H9 (cell line): ENCODE measurements at regions not wholly inside any gene's neighbourhood (a gene's known extent, or its start where the extent isn't known, plus 50 kb on each side); places are given as distances from the start of the nearest gene placed in this dataset.

Experiments used
- DNase-seq: peaks from one replicate; pipeline ENCODE4 v3.0.0-alpha.2; 2017
- H2AFZ ChIP-seq: one replicate; pipeline ENCODE4 v1.6.1; 2013; ENCODE audit warnings: mild to moderate bottlenecking, low read length, control low read depth, moderate library complexity
- H2AK5ac ChIP-seq: 2 replicates; pipeline ENCODE4 v1.6.1; 2013; ENCODE audit warnings: low read length, control low read depth, mixed read lengths; ENCODE audit not compliant: insufficient read length
- H2BK120ac ChIP-seq: one replicate; pipeline ENCODE4 v1.6.1; 2013; ENCODE audit warnings: low read depth, mild to moderate bottlenecking, low read length, control low read depth, inconsistent platforms; ENCODE audit not compliant: poor library complexity, severe bottlenecking
- H2BK12ac ChIP-seq: 2 replicates; pipeline ENCODE4 v1.6.1; 2013; ENCODE audit warnings: low read length, control low read depth, mixed read lengths, low read depth; ENCODE audit not compliant: insufficient read length
- H2BK15ac ChIP-seq: 2 replicates; pipeline ENCODE4 v1.6.1; 2013; ENCODE audit warnings: low read depth, low read length, control low read depth
- H2BK20ac ChIP-seq: one replicate; pipeline ENCODE4 v1.6.1; 2013; ENCODE audit warnings: low read depth, mild to moderate bottlenecking, low read length, control low read depth, inconsistent platforms; ENCODE audit not compliant: poor library complexity, severe bottlenecking
- H2BK5ac ChIP-seq: 2 replicates; pipeline ENCODE4 v1.6.1; 2013; ENCODE audit warnings: low read length, control low read depth, mixed read lengths; ENCODE audit not compliant: insufficient read length
- H3K14ac ChIP-seq: 2 replicates; pipeline ENCODE4 v1.6.1; 2013; ENCODE audit warnings: low read length, control low read depth; ENCODE audit not compliant: insufficient read depth
- H3K18ac ChIP-seq: 2 replicates; pipeline ENCODE4 v1.6.1; 2013; ENCODE audit warnings: low read depth, mild to moderate bottlenecking, mixed read lengths, low read length, control low read depth; ENCODE audit not compliant: insufficient read length
- H3K23ac ChIP-seq: 2 replicates; pipeline ENCODE4 v1.6.1; 2013; ENCODE audit warnings: low read length, control low read depth, mixed read lengths, low read depth; ENCODE audit not compliant: insufficient read length
- H3K23me2 ChIP-seq: 2 replicates; pipeline ENCODE4 v1.6.1; 2013; ENCODE audit warnings: low read depth, mild to moderate bottlenecking, mixed read lengths, low read length, control low read depth; ENCODE audit not compliant: insufficient read length, poor library complexity, severe bottlenecking
- H3K27ac ChIP-seq: 2 replicates; pipeline ENCODE4 v1.5.1; 2013; ENCODE audit warnings: low read length, control low read depth, mixed read lengths, low read depth; ENCODE audit not compliant: insufficient read length
- H3K27me3 ChIP-seq: 2 replicates; pipeline ENCODE4 v1.6.1; 2013; ENCODE audit warnings: low read length, control low read depth, inconsistent platforms; ENCODE audit not compliant: insufficient read depth
- H3K4ac ChIP-seq: 2 replicates; pipeline ENCODE4 v1.6.1; 2013; ENCODE audit warnings: low read depth, mild to moderate bottlenecking, control low read depth, inconsistent platforms, low read length, moderate library complexity
- H3K4me1 ChIP-seq: 2 replicates; pipeline ENCODE4 v1.6.1; 2013; ENCODE audit warnings: low read length, control low read depth, inconsistent platforms; ENCODE audit not compliant: insufficient read depth
- H3K4me2 ChIP-seq: 2 replicates; pipeline ENCODE4 v1.6.1; 2013; ENCODE audit warnings: low read length, control low read depth, mixed read lengths; ENCODE audit not compliant: insufficient read length, insufficient read depth
- H3K56ac ChIP-seq: 2 replicates; pipeline ENCODE4 v1.6.1; 2013; ENCODE audit warnings: low read depth, mild to moderate bottlenecking, mixed read lengths, low read length, control low read depth; ENCODE audit not compliant: insufficient read length
- H3K79me1 ChIP-seq: 2 replicates; pipeline ENCODE4 v1.6.1; 2013; ENCODE audit warnings: low read depth, mild to moderate bottlenecking, moderate library complexity, low read length, control low read depth, inconsistent platforms; ENCODE audit not compliant: insufficient read depth, poor library complexity, severe bottlenecking
- H3K79me2 ChIP-seq: 2 replicates; pipeline ENCODE4 v1.6.1; 2013; ENCODE audit warnings: low read length, control low read depth, inconsistent platforms; ENCODE audit not compliant: insufficient read depth
- H3K9ac ChIP-seq: 2 replicates; pipeline ENCODE4 v1.6.1; 2013; ENCODE audit warnings: low read length, control low read depth, mixed read lengths; ENCODE audit not compliant: insufficient read length; ENCODE audit errors: extremely low read depth
- H3K9me3 ChIP-seq: one replicate; pipeline ENCODE4 v1.6.1; 2013; ENCODE audit warnings: low read depth, low read length, inconsistent platforms; ENCODE audit not compliant: control insufficient read depth
- H3T11ph ChIP-seq: one replicate; pipeline ENCODE4 v1.6.1; 2013; ENCODE audit warnings: mild to moderate bottlenecking, low read length, control low read depth, inconsistent platforms
- H4K20me1 ChIP-seq: one replicate; pipeline ENCODE4 v1.6.1; 2013; ENCODE audit not compliant: control insufficient read depth, insufficient read length, insufficient read depth
- H4K5ac ChIP-seq: 2 replicates; pipeline ENCODE4 v1.6.1; 2013; ENCODE audit warnings: low read depth, mild to moderate bottlenecking, mixed read lengths, low read length, control low read depth; ENCODE audit not compliant: insufficient read length
- H4K8ac ChIP-seq: replicated peaks from 2 replicates; pipeline ENCODE4 v1.6.1; 2013; ENCODE audit warnings: low read length, control low read depth, mixed read lengths, low read depth; ENCODE audit not compliant: insufficient read length
- H4K91ac ChIP-seq: 2 replicates; pipeline ENCODE4 v1.6.1; 2013; ENCODE audit warnings: low read depth, mild to moderate bottlenecking, moderate library complexity, mixed read lengths, low read length, control low read depth; ENCODE audit not compliant: insufficient read length
- H3K27ac Mint-ChIP-seq, 3 experiments: 2 replicates in 2 of 3; 3 replicates in 1 of 3; pipeline ENCODE4 v1.8.0; 2020 to 2021; ENCODE audit warnings: mixed read lengths in 3 of 3, mild to moderate bottlenecking in 1 of 3, moderate library complexity in 1 of 3
- H3K27me3 Mint-ChIP-seq: 2 replicates; pipeline ENCODE4 v1.8.0; 2021; ENCODE audit warnings: low read depth, mild to moderate bottlenecking, moderate library complexity, mixed read lengths
- H3K36me3 Mint-ChIP-seq, 3 experiments: 2 replicates in 2 of 3; 3 replicates in 1 of 3; pipeline ENCODE4 v1.8.0; 2020 to 2021; ENCODE audit warnings: low read depth in 3 of 3, mixed read lengths in 3 of 3; ENCODE audit not compliant: insufficient read depth in 1 of 3
- H3K4me1 Mint-ChIP-seq, 2 experiments: 2 replicates each; pipeline ENCODE4 v1.8.0; 2020; ENCODE audit warnings: mixed read lengths in 2 of 2
- H3K4me3 Mint-ChIP-seq, 2 experiments: 2 replicates in 1 of 2; 3 replicates in 1 of 2; pipeline ENCODE4 v1.8.0; 2020 to 2021; ENCODE audit warnings: mild to moderate bottlenecking in 2 of 2, mixed read lengths in 2 of 2, moderate library complexity in 1 of 2
- H3K9me3 Mint-ChIP-seq, 2 experiments: 2 replicates in 1 of 2; 3 replicates in 1 of 2; pipeline ENCODE4 v1.8.0; 2020; ENCODE audit warnings: mild to moderate bottlenecking in 2 of 2, mixed read lengths in 2 of 2, moderate library complexity in 1 of 2
- CTCF ChIP-seq: fragments of 200-600 bp; sonication (generic); conservative IDR thresholded peaks from 3 replicates; pipeline ENCODE4 v1.8.0; 2021; ENCODE audit warnings: antibody characterized with exemption, mild to moderate bottlenecking
- WGBS: extraction: QIAGEN DNeasy Blood & Tissue Kit; methylation state at CpG from one replicate; pipeline ENCODE4 v1.1.7; 2013; ENCODE audit warnings: missing lambda C conversion rate, low lambda C conversion rate, mixed read lengths; ENCODE audit not compliant: insufficient read length; ENCODE audit errors: extremely low coverage; 5-methylcytosine and 5-hydroxymethylcytosine counted together

DNA sequence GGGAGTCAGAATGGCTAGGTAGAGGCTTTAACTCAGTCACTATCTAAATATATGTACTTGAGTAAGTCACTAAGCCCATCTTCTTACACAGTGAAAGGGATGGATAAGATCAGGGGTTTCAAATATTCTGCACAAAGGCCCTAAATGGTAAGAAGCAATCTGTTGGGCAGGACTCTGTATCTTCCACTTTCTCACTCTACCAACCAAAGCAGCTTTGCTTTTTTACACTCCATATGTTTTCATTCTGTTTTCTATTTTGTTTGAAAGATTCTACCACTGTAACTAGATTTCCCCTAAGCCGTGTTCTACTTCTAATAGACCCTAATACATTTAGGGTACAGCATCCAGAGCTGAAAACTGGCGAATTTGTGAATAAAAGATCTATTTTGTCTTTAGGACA is 477.5 kb upstream of the NMUR2 start:
- H3K9me3 ChIP-seq: no peaks in the 10 kb centered on the region
- H4K20me1 ChIP-seq: no peaks in the 10 kb centered on the region
- H3K27me3 ChIP-seq: no peaks in the 10 kb centered on the region
- no peak overlapping the region for H4K8ac ChIP-seq
- H3K23me2 ChIP-seq: no peaks in the 10 kb centered on the region
- H3K4me1 ChIP-seq: no peaks in the 10 kb centered on the region
- peaks cover 1% of the 10 kb centered on the region; the same call in 1 of the 2 replicates for H3K27me3 Mint-ChIP-seq
- no peak overlapping the region for H3K14ac ChIP-seq
- no peak overlapping the region for H2AK5ac ChIP-seq
- no peak overlapping the region for H3K27ac ChIP-seq
- no peak overlapping the region for H3K4ac ChIP-seq
- H3K4me2 ChIP-seq: no peak overlapping the region
- no peak overlapping the region for H2BK15ac ChIP-seq
- no peak overlapping the region for H3K56ac ChIP-seq
- H3K18ac ChIP-seq: no peak overlapping the region
- H3K4me3 Mint-ChIP-seq: no peak overlapping the region
- H2BK20ac ChIP-seq: no peak overlapping the region
- no peak overlapping the region for H3K23ac ChIP-seq
- no CpG with 5 or more reads among the region's 2 CpGs for WGBS
- H3K9ac ChIP-seq: no peak overlapping the region
- DNase-seq: no peak
- no peak overlapping the region for H2AFZ ChIP-seq
- TF ChIP-seq CTCF: no peak
- H4K91ac ChIP-seq: no peak overlapping the region
- no peak overlapping the region for H2BK120ac ChIP-seq
- no peak overlapping the region for H2BK5ac ChIP-seq
- H3K79me2 ChIP-seq: no peaks in the 10 kb centered on the region
- H3K79me1 ChIP-seq: no peaks in the 10 kb centered on the region
- no peaks in the 10 kb centered on the region for H3K9me3 Mint-ChIP-seq
- H2BK12ac ChIP-seq: no peak overlapping the region
- H3T11ph ChIP-seq: no peak overlapping the region
- no peaks in the 10 kb centered on the region for H3K36me3 Mint-ChIP-seq
- H3K27ac Mint-ChIP-seq: no peak overlapping the region
- H4K5ac ChIP-seq: no peak overlapping the region
- H3K4me1 Mint-ChIP-seq: peaks cover 0 to 3% of the 10 kb centered on the region in 2 experiments; a peak in 1 of 4 replicates
